ENCODE measurements at regions not wholly inside any gene's neighbourhood (a gene's known extent, or its start where the extent isn't known, plus 50 kb on each side); places are given as distances from the start of the nearest gene placed in this dataset.
A peak's percentile ranks its signal among the peaks of the same experiment; 100 is the strongest.

- DNase-seq (ENCODE audit: extremely low read depth, low read depth): no peak
- TF ChIP-seq, protein P1, sequence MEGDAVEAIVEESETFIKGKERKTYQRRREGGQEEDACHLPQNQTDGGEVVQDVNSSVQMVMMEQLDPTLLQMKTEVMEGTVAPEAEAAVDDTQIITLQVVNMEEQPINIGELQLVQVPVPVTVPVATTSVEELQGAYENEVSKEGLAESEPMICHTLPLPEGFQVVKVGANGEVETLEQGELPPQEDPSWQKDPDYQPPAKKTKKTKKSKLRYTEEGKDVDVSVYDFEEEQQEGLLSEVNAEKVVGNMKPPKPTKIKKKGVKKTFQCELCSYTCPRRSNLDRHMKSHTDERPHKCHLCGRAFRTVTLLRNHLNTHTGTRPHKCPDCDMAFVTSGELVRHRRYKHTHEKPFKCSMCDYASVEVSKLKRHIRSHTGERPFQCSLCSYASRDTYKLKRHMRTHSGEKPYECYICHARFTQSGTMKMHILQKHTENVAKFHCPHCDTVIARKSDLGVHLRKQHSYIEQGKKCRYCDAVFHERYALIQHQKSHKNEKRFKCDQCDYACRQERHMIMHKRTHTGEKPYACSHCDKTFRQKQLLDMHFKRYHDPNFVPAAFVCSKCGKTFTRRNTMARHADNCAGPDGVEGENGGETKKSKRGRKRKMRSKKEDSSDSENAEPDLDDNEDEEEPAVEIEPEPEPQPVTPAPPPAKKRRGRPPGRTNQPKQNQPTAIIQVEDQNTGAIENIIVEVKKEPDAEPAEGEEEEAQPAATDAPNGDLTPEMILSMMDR (IDR thresholded peaks at IDR 0.05; ENCODE audit: low read depth, low read length): no peak
These were observed 93.3 kb upstream of the MBOAT2 start for GRCh38 chr2:9096761-9097160.

- no peak for DNase-seq (ENCODE audit: extremely low read depth, low read depth)
- TF ChIP-seq, protein P1 (IDR thresholded peaks at IDR 0.05; ENCODE audit: low read depth, low read length): peak; percentile 28
These were observed 92.2 kb upstream of the MBOAT2 start for GRCh38 chr2:9095690-9096089.

DNA sequence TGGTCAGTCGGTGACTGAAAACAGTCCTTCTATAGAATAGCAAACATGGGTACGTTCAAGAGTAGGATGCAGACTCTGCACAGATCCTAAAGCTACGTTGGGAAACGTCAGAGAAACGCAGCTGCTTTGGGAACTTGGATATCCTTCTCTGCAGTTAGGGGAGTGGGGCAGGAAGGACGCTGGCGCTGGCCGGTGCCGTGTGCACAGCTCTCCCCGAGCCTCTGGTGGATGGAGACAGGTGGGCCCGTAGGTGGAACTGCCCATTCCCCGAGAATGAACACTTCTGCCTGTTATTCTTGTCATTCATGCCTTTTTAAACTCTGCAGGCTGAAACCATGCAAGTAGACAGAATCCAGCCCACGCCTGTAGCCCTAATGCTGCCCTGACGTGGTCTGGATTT lies 91.7 kb upstream of the MBOAT2 start:
- no peak for DNase-seq (ENCODE audit: extremely low read depth, low read depth)
- TF ChIP-seq, protein P1 (IDR thresholded peaks at IDR 0.05; ENCODE audit: low read depth, low read length): no peak

DNA sequence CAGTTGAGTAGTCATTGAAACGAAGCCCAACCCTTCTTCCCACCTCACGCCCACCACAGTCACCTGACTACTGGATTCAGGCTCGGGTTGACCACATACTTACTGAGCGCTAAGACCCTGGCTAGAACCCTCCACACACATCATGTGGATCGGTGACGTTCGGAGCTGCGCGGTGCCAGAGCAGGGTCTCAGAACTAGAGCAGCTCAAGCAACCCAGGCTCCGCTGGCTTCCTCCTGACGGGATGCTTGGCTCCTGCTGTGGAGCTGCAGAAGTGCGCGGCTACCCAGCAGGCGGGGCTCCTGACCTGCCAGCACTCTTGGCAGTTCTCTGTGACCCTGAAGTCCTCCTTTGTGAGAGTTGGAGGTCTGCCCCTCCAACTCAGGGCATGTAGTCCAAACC lies 90.6 kb upstream of the MBOAT2 start:
- TF ChIP-seq, protein P1 (IDR thresholded peaks at IDR 0.05; ENCODE audit: low read depth, low read length): no peak
- no peak for DNase-seq (ENCODE audit: extremely low read depth, low read depth)

DNA sequence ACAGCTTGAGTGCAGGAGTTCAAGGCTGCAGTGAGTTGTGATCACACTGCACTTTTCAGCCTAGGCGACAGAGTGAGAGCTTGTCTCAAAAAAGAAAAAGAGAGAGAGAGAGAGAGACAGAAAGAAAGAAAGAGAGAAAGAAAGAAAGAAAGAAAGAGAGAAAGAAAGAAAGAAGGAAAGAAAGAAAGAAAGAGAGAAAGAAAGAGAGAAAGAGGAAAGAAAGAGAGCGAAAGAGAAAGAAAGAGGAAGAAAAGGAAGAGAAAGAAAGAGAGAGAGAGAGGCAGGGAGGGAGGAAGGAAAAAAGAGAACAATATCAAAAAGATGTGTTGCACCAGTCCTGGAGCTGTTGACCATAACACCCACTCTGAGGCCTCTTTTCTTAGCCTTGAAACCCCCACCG lies 89.8 kb upstream of the MBOAT2 start:
- DNase-seq (ENCODE audit: extremely low read depth, low read depth): no peak
- TF ChIP-seq, protein P1 (IDR thresholded peaks at IDR 0.05; ENCODE audit: low read depth, low read length): no peak

DNA sequence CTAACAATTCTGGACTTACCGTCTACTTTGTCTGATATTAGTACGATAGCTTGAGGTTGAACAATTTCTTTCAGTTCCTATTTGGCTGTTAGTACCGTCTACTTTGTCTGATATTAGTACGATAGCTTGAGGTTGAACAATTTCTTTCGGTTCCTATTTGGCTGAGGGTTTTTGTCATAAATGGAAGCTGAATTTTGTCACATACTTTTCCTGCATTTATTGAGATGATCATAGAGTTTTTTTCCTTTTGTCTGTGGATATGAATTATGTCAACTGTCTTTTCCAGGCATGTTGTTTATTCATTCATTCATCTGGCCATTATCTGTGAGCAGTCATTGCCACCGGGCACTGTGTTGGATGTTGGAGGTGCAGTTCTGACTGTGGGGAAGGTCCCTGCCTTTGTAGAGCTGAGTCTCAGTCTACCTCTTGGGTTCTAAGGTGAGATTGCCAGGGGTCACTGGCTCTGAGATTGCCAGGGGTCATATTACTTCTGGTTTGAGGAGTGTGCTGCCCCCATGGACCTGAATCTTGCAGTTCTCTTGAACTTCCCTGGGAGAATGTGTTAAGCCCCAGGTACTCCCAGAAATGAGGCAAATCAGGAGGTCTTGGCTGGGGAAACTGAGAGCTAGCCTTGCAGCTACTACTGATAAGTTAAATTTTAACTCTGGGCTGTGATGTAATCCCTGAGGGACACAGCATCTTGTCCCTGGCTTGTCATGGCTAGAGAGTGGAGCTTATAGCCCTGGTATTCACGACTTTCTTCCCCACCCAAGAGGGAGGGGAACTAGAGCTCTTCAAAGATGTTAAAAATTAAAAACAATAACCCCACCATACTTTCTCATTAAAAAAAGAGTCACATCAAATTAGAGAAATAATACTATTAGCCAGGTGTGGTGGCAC lies 89.1 kb upstream of the MBOAT2 start:
- no peak for DNase-seq (ENCODE audit: extremely low read depth, low read depth)

DNA sequence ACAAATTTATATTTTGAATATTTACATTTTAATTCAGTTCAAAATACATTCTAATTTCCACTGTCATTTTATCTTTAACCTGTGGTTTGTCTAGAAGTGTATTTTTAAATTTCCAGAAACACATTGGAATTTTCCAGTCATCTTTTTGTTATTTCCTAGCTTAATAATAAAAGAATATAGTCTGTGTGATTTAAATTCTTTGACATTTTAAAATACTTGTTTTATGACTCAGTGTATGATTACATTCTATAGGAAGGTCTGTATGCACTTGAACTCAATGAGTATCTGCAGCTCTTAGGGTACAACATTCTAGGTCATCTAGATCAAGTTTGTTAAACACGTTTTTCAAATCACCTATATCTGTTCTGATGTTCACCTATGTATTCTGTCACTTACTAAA lies 88.3 kb upstream of the MBOAT2 start:
- TF ChIP-seq, protein P1 (IDR thresholded peaks at IDR 0.05; ENCODE audit: low read depth, low read length): no peak
- no peak for DNase-seq (ENCODE audit: extremely low read depth, low read depth)

More for the DNA sequence above, 89.1 kb upstream of the MBOAT2 start:
- TF ChIP-seq, protein P1 (IDR thresholded peaks at IDR 0.05; ENCODE audit: low read depth, low read length): no peak
